H9 (cell line): ENCODE measurements at regions not wholly inside any gene's neighbourhood (a gene's known extent, or its start where the extent isn't known, plus 50 kb on each side); places are given as distances from the start of the nearest gene placed in this dataset.

ENCODE experiments used
- DNase-seq: peaks from one replicate; pipeline ENCODE4 v3.0.0-alpha.2; 2017
- H2AFZ ChIP-seq: one replicate; pipeline ENCODE4 v1.6.1; 2013; ENCODE audit warnings: mild to moderate bottlenecking, low read length, control low read depth, moderate library complexity
- H2AK5ac ChIP-seq: 2 replicates; pipeline ENCODE4 v1.6.1; 2013; ENCODE audit warnings: low read length, control low read depth, mixed read lengths; ENCODE audit not compliant: insufficient read length
- H2BK120ac ChIP-seq: one replicate; pipeline ENCODE4 v1.6.1; 2013; ENCODE audit warnings: low read depth, mild to moderate bottlenecking, low read length, control low read depth, inconsistent platforms; ENCODE audit not compliant: poor library complexity, severe bottlenecking
- H2BK12ac ChIP-seq: 2 replicates; pipeline ENCODE4 v1.6.1; 2013; ENCODE audit warnings: low read length, control low read depth, mixed read lengths, low read depth; ENCODE audit not compliant: insufficient read length
- H2BK15ac ChIP-seq: 2 replicates; pipeline ENCODE4 v1.6.1; 2013; ENCODE audit warnings: low read depth, low read length, control low read depth
- H2BK20ac ChIP-seq: one replicate; pipeline ENCODE4 v1.6.1; 2013; ENCODE audit warnings: low read depth, mild to moderate bottlenecking, low read length, control low read depth, inconsistent platforms; ENCODE audit not compliant: poor library complexity, severe bottlenecking
- H2BK5ac ChIP-seq: 2 replicates; pipeline ENCODE4 v1.6.1; 2013; ENCODE audit warnings: low read length, control low read depth, mixed read lengths; ENCODE audit not compliant: insufficient read length
- H3K14ac ChIP-seq: 2 replicates; pipeline ENCODE4 v1.6.1; 2013; ENCODE audit warnings: low read length, control low read depth; ENCODE audit not compliant: insufficient read depth
- H3K18ac ChIP-seq: 2 replicates; pipeline ENCODE4 v1.6.1; 2013; ENCODE audit warnings: low read depth, mild to moderate bottlenecking, mixed read lengths, low read length, control low read depth; ENCODE audit not compliant: insufficient read length
- H3K23ac ChIP-seq: 2 replicates; pipeline ENCODE4 v1.6.1; 2013; ENCODE audit warnings: low read length, control low read depth, mixed read lengths, low read depth; ENCODE audit not compliant: insufficient read length
- H3K23me2 ChIP-seq: 2 replicates; pipeline ENCODE4 v1.6.1; 2013; ENCODE audit warnings: low read depth, mild to moderate bottlenecking, mixed read lengths, low read length, control low read depth; ENCODE audit not compliant: insufficient read length, poor library complexity, severe bottlenecking
- H3K27ac ChIP-seq: 2 replicates; pipeline ENCODE4 v1.5.1; 2013; ENCODE audit warnings: low read length, control low read depth, mixed read lengths, low read depth; ENCODE audit not compliant: insufficient read length
- H3K27me3 ChIP-seq: 2 replicates; pipeline ENCODE4 v1.6.1; 2013; ENCODE audit warnings: low read length, control low read depth, inconsistent platforms; ENCODE audit not compliant: insufficient read depth
- H3K4ac ChIP-seq: 2 replicates; pipeline ENCODE4 v1.6.1; 2013; ENCODE audit warnings: low read depth, mild to moderate bottlenecking, control low read depth, inconsistent platforms, low read length, moderate library complexity
- H3K4me1 ChIP-seq: 2 replicates; pipeline ENCODE4 v1.6.1; 2013; ENCODE audit warnings: low read length, control low read depth, inconsistent platforms; ENCODE audit not compliant: insufficient read depth
- H3K4me2 ChIP-seq: 2 replicates; pipeline ENCODE4 v1.6.1; 2013; ENCODE audit warnings: low read length, control low read depth, mixed read lengths; ENCODE audit not compliant: insufficient read length, insufficient read depth
- H3K56ac ChIP-seq: 2 replicates; pipeline ENCODE4 v1.6.1; 2013; ENCODE audit warnings: low read depth, mild to moderate bottlenecking, mixed read lengths, low read length, control low read depth; ENCODE audit not compliant: insufficient read length
- H3K79me1 ChIP-seq: 2 replicates; pipeline ENCODE4 v1.6.1; 2013; ENCODE audit warnings: low read depth, mild to moderate bottlenecking, moderate library complexity, low read length, control low read depth, inconsistent platforms; ENCODE audit not compliant: insufficient read depth, poor library complexity, severe bottlenecking
- H3K79me2 ChIP-seq: 2 replicates; pipeline ENCODE4 v1.6.1; 2013; ENCODE audit warnings: low read length, control low read depth, inconsistent platforms; ENCODE audit not compliant: insufficient read depth
- H3K9ac ChIP-seq: 2 replicates; pipeline ENCODE4 v1.6.1; 2013; ENCODE audit warnings: low read length, control low read depth, mixed read lengths; ENCODE audit not compliant: insufficient read length; ENCODE audit errors: extremely low read depth
- H3K9me3 ChIP-seq: one replicate; pipeline ENCODE4 v1.6.1; 2013; ENCODE audit warnings: low read depth, low read length, inconsistent platforms; ENCODE audit not compliant: control insufficient read depth
- H3T11ph ChIP-seq: one replicate; pipeline ENCODE4 v1.6.1; 2013; ENCODE audit warnings: mild to moderate bottlenecking, low read length, control low read depth, inconsistent platforms
- H4K20me1 ChIP-seq: one replicate; pipeline ENCODE4 v1.6.1; 2013; ENCODE audit not compliant: control insufficient read depth, insufficient read length, insufficient read depth
- H4K5ac ChIP-seq: 2 replicates; pipeline ENCODE4 v1.6.1; 2013; ENCODE audit warnings: low read depth, mild to moderate bottlenecking, mixed read lengths, low read length, control low read depth; ENCODE audit not compliant: insufficient read length
- H4K8ac ChIP-seq: replicated peaks from 2 replicates; pipeline ENCODE4 v1.6.1; 2013; ENCODE audit warnings: low read length, control low read depth, mixed read lengths, low read depth; ENCODE audit not compliant: insufficient read length
- H4K91ac ChIP-seq: 2 replicates; pipeline ENCODE4 v1.6.1; 2013; ENCODE audit warnings: low read depth, mild to moderate bottlenecking, moderate library complexity, mixed read lengths, low read length, control low read depth; ENCODE audit not compliant: insufficient read length
- H3K27ac Mint-ChIP-seq, 3 experiments: 2 replicates in 2 of 3; 3 replicates in 1 of 3; pipeline ENCODE4 v1.8.0; 2020 to 2021; ENCODE audit warnings: mixed read lengths in 3 of 3, mild to moderate bottlenecking in 1 of 3, moderate library complexity in 1 of 3
- H3K27me3 Mint-ChIP-seq: 2 replicates; pipeline ENCODE4 v1.8.0; 2021; ENCODE audit warnings: low read depth, mild to moderate bottlenecking, moderate library complexity, mixed read lengths
- H3K36me3 Mint-ChIP-seq, 3 experiments: 2 replicates in 2 of 3; 3 replicates in 1 of 3; pipeline ENCODE4 v1.8.0; 2020 to 2021; ENCODE audit warnings: low read depth in 3 of 3, mixed read lengths in 3 of 3; ENCODE audit not compliant: insufficient read depth in 1 of 3
- H3K4me1 Mint-ChIP-seq, 2 experiments: 2 replicates each; pipeline ENCODE4 v1.8.0; 2020; ENCODE audit warnings: mixed read lengths in 2 of 2
- H3K4me3 Mint-ChIP-seq, 2 experiments: 2 replicates in 1 of 2; 3 replicates in 1 of 2; pipeline ENCODE4 v1.8.0; 2020 to 2021; ENCODE audit warnings: mild to moderate bottlenecking in 2 of 2, mixed read lengths in 2 of 2, moderate library complexity in 1 of 2
- H3K9me3 Mint-ChIP-seq, 2 experiments: 2 replicates in 1 of 2; 3 replicates in 1 of 2; pipeline ENCODE4 v1.8.0; 2020; ENCODE audit warnings: mild to moderate bottlenecking in 2 of 2, mixed read lengths in 2 of 2, moderate library complexity in 1 of 2
- WGBS: extraction: QIAGEN DNeasy Blood & Tissue Kit; methylation state at CpG from one replicate; pipeline ENCODE4 v1.1.7; 2013; ENCODE audit warnings: missing lambda C conversion rate, low lambda C conversion rate, mixed read lengths; ENCODE audit not compliant: insufficient read length; ENCODE audit errors: extremely low coverage; 5-methylcytosine and 5-hydroxymethylcytosine counted together
- TF ChIP-seq, protein P1 (sequence below): fragments of 200-600 bp; sonication (generic); conservative IDR thresholded peaks from 3 replicates; pipeline ENCODE4 v1.8.0; 2021; ENCODE audit warnings: antibody characterized with exemption, mild to moderate bottlenecking

DNA sequence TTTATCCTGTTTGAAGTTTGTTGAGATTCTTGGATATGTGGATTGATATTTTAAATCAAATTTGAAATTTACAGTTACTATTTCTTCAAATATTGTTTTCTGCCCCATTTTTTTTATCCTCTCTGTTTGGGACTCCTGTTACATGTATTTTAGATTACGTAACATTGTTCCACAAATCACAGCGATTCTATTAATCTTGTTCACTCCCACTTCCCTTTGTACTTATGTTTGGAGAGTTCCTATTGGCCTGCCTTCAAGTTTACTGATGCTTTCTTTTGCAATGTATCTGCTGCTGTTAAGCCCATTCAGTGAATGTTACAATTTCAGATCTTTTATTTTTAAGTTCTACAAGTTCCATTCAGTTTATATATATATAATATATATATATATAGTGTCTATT, 288.3 kb upstream of the TNRC6C start:
- H4K5ac ChIP-seq = no peak overlapping the region
- H3K4me2 ChIP-seq = no peak overlapping the region
- H3K4me1 Mint-ChIP-seq = peaks cover 3 to 8% of the 10 kb centered on the region in 2 experiments; a peak in 3 of 4 replicates
- no peaks in the 10 kb centered on the region for H3K4me1 ChIP-seq
- no peak overlapping the region for H2BK12ac ChIP-seq
- no peak for DNase-seq
- H3K36me3 Mint-ChIP-seq = peaks cover 6 to 14% (median 7%) of the 10 kb centered on the region in 3 experiments; a peak in 6 of 7 replicates
- no peak overlapping the region for H2BK15ac ChIP-seq
- H3K23me2 ChIP-seq = no peaks in the 10 kb centered on the region
- H3K23ac ChIP-seq = no peak overlapping the region
- no peak overlapping the region for H4K8ac ChIP-seq
- TF ChIP-seq, protein P1, sequence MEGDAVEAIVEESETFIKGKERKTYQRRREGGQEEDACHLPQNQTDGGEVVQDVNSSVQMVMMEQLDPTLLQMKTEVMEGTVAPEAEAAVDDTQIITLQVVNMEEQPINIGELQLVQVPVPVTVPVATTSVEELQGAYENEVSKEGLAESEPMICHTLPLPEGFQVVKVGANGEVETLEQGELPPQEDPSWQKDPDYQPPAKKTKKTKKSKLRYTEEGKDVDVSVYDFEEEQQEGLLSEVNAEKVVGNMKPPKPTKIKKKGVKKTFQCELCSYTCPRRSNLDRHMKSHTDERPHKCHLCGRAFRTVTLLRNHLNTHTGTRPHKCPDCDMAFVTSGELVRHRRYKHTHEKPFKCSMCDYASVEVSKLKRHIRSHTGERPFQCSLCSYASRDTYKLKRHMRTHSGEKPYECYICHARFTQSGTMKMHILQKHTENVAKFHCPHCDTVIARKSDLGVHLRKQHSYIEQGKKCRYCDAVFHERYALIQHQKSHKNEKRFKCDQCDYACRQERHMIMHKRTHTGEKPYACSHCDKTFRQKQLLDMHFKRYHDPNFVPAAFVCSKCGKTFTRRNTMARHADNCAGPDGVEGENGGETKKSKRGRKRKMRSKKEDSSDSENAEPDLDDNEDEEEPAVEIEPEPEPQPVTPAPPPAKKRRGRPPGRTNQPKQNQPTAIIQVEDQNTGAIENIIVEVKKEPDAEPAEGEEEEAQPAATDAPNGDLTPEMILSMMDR = no peak
- no peak overlapping the region for H3T11ph ChIP-seq
- WGBS = no CpG with 5 or more reads among the region's 2 CpGs
- H2BK20ac ChIP-seq = no peak overlapping the region
- no peak overlapping the region for H3K27ac ChIP-seq
- H3K79me2 ChIP-seq = no peaks in the 10 kb centered on the region; the same call in 1 of the 2 replicates
- H2AFZ ChIP-seq = no peak overlapping the region
- H3K79me1 ChIP-seq = no peaks in the 10 kb centered on the region
- no peak overlapping the region for H3K4ac ChIP-seq
- no peak overlapping the region for H3K56ac ChIP-seq
- H3K9me3 Mint-ChIP-seq = peaks cover 25 to 26% of the 10 kb centered on the region in 2 experiments
- H2AK5ac ChIP-seq = no peak overlapping the region
- peaks cover 2% of the 10 kb centered on the region for H4K20me1 ChIP-seq
- H3K27ac Mint-ChIP-seq = no peak overlapping the region
- no peaks in the 10 kb centered on the region; the same call in none of the 2 replicates for H3K27me3 ChIP-seq
- no peaks in the 10 kb centered on the region for H3K9me3 ChIP-seq
- no peak overlapping the region for H3K18ac ChIP-seq
- no peak overlapping the region for H3K4me3 Mint-ChIP-seq
- H2BK120ac ChIP-seq = no peak overlapping the region
- no peak overlapping the region for H3K9ac ChIP-seq
- H3K27me3 Mint-ChIP-seq = peaks cover 14% of the 10 kb centered on the region
- no peak overlapping the region for H3K14ac ChIP-seq
- no peak overlapping the region for H2BK5ac ChIP-seq
- no peak overlapping the region for H4K91ac ChIP-seq
